ENCODE measurements at regions not wholly inside any gene's neighbourhood (a gene's known extent, or its start where the extent isn't known, plus 50 kb on each side); places are given as distances from the start of the nearest gene placed in this dataset.

DNA sequence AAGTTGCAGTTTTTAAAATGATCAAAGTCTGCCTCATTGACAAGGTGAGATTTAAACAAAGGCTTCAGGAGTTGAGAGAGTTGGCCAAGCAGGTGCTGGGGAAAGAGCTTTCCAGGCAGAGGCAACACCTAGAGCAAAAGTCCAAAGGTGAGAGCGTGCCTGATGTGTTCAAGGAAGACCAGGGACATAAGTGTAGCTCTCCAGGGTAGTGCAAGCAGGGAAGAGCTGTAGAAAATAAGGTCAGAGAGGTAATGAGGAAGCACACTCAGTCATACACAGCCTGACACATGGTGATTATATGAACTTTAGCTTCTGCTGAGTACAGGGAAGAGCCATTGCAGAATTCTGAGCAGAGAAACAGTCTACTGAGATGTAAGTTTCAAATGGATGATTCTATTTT lies 265.0 kb upstream of the NWD2 start:
- no peak for DNase-seq

DNA sequence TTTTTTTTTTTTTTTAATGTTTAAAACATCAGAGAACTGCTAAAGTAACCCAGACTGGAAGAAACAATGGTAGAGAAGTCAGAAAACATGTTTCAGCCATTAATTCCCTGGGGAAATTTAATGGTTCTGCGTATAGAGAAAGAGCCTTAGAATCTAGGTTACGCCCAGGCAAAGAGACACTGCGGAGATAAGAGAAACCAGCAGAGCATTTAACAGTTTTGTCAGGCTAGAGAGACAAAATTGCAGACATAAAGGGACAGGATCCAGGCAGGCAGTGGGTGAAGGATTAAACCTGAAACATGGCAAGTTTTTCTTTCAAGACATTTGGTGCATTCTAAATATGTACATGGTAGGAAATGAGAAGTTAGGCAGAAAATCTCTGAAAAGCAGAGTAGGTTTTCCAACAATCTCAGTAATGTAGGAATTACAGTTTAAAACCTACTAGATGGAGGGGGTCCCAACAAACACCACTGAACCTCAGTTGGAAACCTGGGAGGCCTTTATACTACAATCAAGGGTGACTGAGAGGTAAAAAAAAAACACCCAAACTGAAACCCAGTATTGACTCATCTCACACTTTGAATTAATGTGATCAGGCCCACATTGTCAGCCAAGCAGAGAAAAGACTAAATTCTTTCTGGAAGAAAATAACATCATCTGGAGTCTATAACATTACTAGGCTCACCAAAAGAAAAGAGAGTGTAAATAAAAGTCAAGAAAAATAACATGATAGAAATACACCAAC lies 254.2 kb upstream of the NWD2 start:
- ChIA-PET POLR2A (no interaction called here), CTCF (no interaction called here)
- TF ChIP-seq, protein P1, sequence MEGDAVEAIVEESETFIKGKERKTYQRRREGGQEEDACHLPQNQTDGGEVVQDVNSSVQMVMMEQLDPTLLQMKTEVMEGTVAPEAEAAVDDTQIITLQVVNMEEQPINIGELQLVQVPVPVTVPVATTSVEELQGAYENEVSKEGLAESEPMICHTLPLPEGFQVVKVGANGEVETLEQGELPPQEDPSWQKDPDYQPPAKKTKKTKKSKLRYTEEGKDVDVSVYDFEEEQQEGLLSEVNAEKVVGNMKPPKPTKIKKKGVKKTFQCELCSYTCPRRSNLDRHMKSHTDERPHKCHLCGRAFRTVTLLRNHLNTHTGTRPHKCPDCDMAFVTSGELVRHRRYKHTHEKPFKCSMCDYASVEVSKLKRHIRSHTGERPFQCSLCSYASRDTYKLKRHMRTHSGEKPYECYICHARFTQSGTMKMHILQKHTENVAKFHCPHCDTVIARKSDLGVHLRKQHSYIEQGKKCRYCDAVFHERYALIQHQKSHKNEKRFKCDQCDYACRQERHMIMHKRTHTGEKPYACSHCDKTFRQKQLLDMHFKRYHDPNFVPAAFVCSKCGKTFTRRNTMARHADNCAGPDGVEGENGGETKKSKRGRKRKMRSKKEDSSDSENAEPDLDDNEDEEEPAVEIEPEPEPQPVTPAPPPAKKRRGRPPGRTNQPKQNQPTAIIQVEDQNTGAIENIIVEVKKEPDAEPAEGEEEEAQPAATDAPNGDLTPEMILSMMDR (IDR thresholded peaks at IDR 0.05; ENCODE audit: insufficient read depth in 1 of 2, low read depth in 1 of 2, low read length in 1 of 2, severe bottlenecking in 1 of 2, unreplicated experiment in 1 of 2) = no peak
- Mint-ChIP-seq H3K27ac (ENCODE audit: unreplicated experiment) (no peak overlapping the region), H3K27me3 (ENCODE audit: insufficient read depth, unreplicated experiment) (peaks cover 8% of the 10 kb centered on the region), H3K9me3 (ENCODE audit: unreplicated experiment) (no peaks in the 10 kb centered on the region), H3K4me3 (ENCODE audit: unreplicated experiment) (no peak overlapping the region), H3K36me3 (ENCODE audit: insufficient read depth, unreplicated experiment) (no peaks in the 10 kb centered on the region), H3K4me1 (ENCODE audit: low read depth, unreplicated experiment) (no peaks in the 10 kb centered on the region)
- no peak for DNase-seq
- no peaks in the 10 kb centered on the region for H3K9me3 ChIP-seq
- no TSS peak for BruUV-seq (replicated peaks)
- H3K4me3 ChIP-seq (ENCODE audit: low read depth, low read length) = no peak overlapping the region
- H3K4me1 ChIP-seq = no peaks in the 10 kb centered on the region
- intact Hi-C loops (cut with micrococcal nuclease; ENCODE audit: unreplicated experiment) = no loop called here
- no peaks in the 10 kb centered on the region for H3K36me3 ChIP-seq (ENCODE audit: control insufficient read depth, insufficient read depth, low read length)
- H3K27me3 ChIP-seq (replicated peaks; ENCODE audit: control insufficient read depth, insufficient read depth, low read length) = no peaks in the 10 kb centered on the region

More for the DNA sequence above, 265.0 kb upstream of the NWD2 start:
- Mint-ChIP-seq H3K36me3 (ENCODE audit: insufficient read depth, unreplicated experiment) (no peaks in the 10 kb centered on the region), H3K4me3 (ENCODE audit: unreplicated experiment) (no peak overlapping the region), H3K27ac (ENCODE audit: unreplicated experiment) (no peak overlapping the region), H3K4me1 (ENCODE audit: low read depth, unreplicated experiment) (no peaks in the 10 kb centered on the region), H3K9me3 (ENCODE audit: unreplicated experiment) (no peaks in the 10 kb centered on the region), H3K27me3 (ENCODE audit: insufficient read depth, unreplicated experiment) (no peaks in the 10 kb centered on the region)
- H3K9me3 ChIP-seq = no peaks in the 10 kb centered on the region
- H3K27me3 ChIP-seq (replicated peaks; ENCODE audit: control insufficient read depth, insufficient read depth, low read length) = no peaks in the 10 kb centered on the region
- no TSS peak for BruUV-seq (replicated peaks)
- intact Hi-C loops (cut with micrococcal nuclease; ENCODE audit: unreplicated experiment) = no loop called here
- TF ChIP-seq, protein P1 (IDR thresholded peaks at IDR 0.05; ENCODE audit: insufficient read depth in 1 of 2, low read depth in 1 of 2, low read length in 1 of 2, severe bottlenecking in 1 of 2, unreplicated experiment in 1 of 2) = no peak
- ChIA-PET CTCF (no interaction called here), POLR2A (no interaction called here)
- H3K36me3 ChIP-seq (ENCODE audit: control insufficient read depth, insufficient read depth, low read length) = no peaks in the 10 kb centered on the region
- no peak overlapping the region for H3K4me3 ChIP-seq (ENCODE audit: low read depth, low read length)
- H3K4me1 ChIP-seq = no peaks in the 10 kb centered on the region

- TF ChIP-seq, protein P1 (IDR thresholded peaks at IDR 0.05; ENCODE audit: insufficient read depth in 1 of 2, low read depth in 1 of 2, low read length in 1 of 2, severe bottlenecking in 1 of 2, unreplicated experiment in 1 of 2) = no peak
- no peaks in the 10 kb centered on the region for H3K36me3 Mint-ChIP-seq (ENCODE audit: insufficient read depth, unreplicated experiment)
- ChIA-PET CTCF (no interaction called here), POLR2A (no interaction called here)
- no peak overlapping the region for H3K4me3 Mint-ChIP-seq (ENCODE audit: unreplicated experiment)
- H3K27me3 Mint-ChIP-seq (ENCODE audit: insufficient read depth, unreplicated experiment) = peaks cover 3% of the 10 kb centered on the region
- Histone ChIP-seq H3K36me3 (ENCODE audit: control insufficient read depth, insufficient read depth, low read length) (no peaks in the 10 kb centered on the region), H3K27me3 (replicated peaks; ENCODE audit: control insufficient read depth, insufficient read depth, low read length) (no peaks in the 10 kb centered on the region), H3K4me3 (ENCODE audit: low read depth, low read length) (no peak overlapping the region), H3K4me1 (no peaks in the 10 kb centered on the region), H3K9me3 (no peaks in the 10 kb centered on the region)
- BruUV-seq (replicated peaks) = no TSS peak
- no peak for DNase-seq
- no peaks in the 10 kb centered on the region for H3K4me1 Mint-ChIP-seq (ENCODE audit: low read depth, unreplicated experiment)
- intact Hi-C loops (cut with micrococcal nuclease; ENCODE audit: unreplicated experiment) = no loop called here
- H3K9me3 Mint-ChIP-seq (ENCODE audit: unreplicated experiment) = no peaks in the 10 kb centered on the region
- no peak overlapping the region for H3K27ac Mint-ChIP-seq (ENCODE audit: unreplicated experiment)
Measured at GRCh38 chr4:36997727-36998126, 246.8 kb upstream of the NWD2 start.

Data from Caco-2 (cell line).